HCT116 (cell line): ENCODE measurements at regions not wholly inside any gene's neighbourhood (a gene's known extent, or its start where the extent isn't known, plus 50 kb on each side); places are given as distances from the start of the nearest gene placed in this dataset.
"Not testable (repeated sequence)": the region's sequence is repeated elsewhere in the genome, so short reads cannot be mapped to it uniquely, and the experiment has no call there.

Source experiments
- ATAC-seq: fragments of 200-7000 bp; cut with Tn5 transposase; 2 replicates; pipeline ENCODE4 v1.9.1; 2020; ENCODE audit warnings: mild to moderate bottlenecking, moderate library complexity
- BruUV-seq: library from RNA; stranded (reverse); fragments of 400-500 nt; replicated peaks from 2 replicates; lab custom pipeline; 2021; lab: Mats Ljungman, UMichigan
- CTCF ChIA-PET: fragments of 300-600 bp; sonication (Branson Sonifier 250); formaldehyde crosslinking; loops from one replicate; lab custom pipeline; 2021; ENCODE audit warnings: antibody characterized with exemption; lab: Charles Lee
- POLR2A ChIA-PET: fragments of 300-600, 350-600 bp; sonication (Branson Sonifier 250); formaldehyde crosslinking; loops from one replicate; lab custom pipeline; 2021; ENCODE audit warnings: antibody characterized with exemption; lab: Charles Lee
- RAD21 ChIA-PET, 2 experiments: fragments of 300-600 bp; sonication (Branson Sonifier 250); formaldehyde crosslinking; loops; one replicate each; lab custom pipeline; 2023; ENCODE audit warnings: low total read pairs in 2 of 2; ENCODE audit not compliant: uncharacterized antibody in 2 of 2, unreplicated experiment in 2 of 2, low non-redundant PET in 1 of 2; lab: Charles Lee
- DNase-seq: peaks from one replicate; pipeline ENCODE4 v3.0.0-alpha.2; 2010; ENCODE audit warnings: low read depth, low spot score
- H2AFZ ChIP-seq: fragments of 200-600 bp; shearing (Covaris generic), sonication (generic); 2 replicates; pipeline ENCODE4 v1.6.1; 2017; ENCODE audit warnings: low read depth, mixed run types, mixed read lengths, antibody characterized with exemption, low read length; ENCODE audit not compliant: poor library complexity, severe bottlenecking
- H3K27ac ChIP-seq: 2 replicates; pipeline ENCODE4 v1.5.1; 2012; ENCODE audit warnings: low read depth, low read length
- H3K27me3 ChIP-seq: fragments of 200-600 bp; sonication (generic); 2 replicates; pipeline ENCODE4 v1.6.1; 2016; ENCODE audit warnings: mixed run types, low read length, mixed read lengths; ENCODE audit not compliant: insufficient read depth
- H3K36me3 ChIP-seq, 2 experiments: fragments of 200-500 bp in 1 of 2; fragments of 200-600 bp in 1 of 2; sonication (Bioruptor generic) in 1 of 2; sonication (generic) in 1 of 2; 2 replicates each; pipeline versions ENCODE4 v1.5.1 to v1.6.1; 2014 to 2016; ENCODE audit warnings: low read length in 2 of 2, inconsistent platforms in 1 of 2, mixed read lengths in 1 of 2, mixed run types in 1 of 2; ENCODE audit not compliant: insufficient read depth in 2 of 2, control insufficient read depth in 1 of 2
- H3K4me1 ChIP-seq, 2 experiments: fragments of 200-600 bp in 1 of 2; sonication (generic) in 1 of 2; 2 replicates each; pipeline versions ENCODE4 v1.5.1 to v1.6.1; 2012 to 2017; ENCODE audit warnings: low read length in 2 of 2, inconsistent platforms in 1 of 2, mild to moderate bottlenecking in 1 of 2, mixed read lengths in 1 of 2, mixed run types in 1 of 2, moderate library complexity in 1 of 2; ENCODE audit not compliant: insufficient read depth in 2 of 2, control insufficient read depth in 1 of 2
- H3K4me2 ChIP-seq: fragments of 200-600 bp; sonication (generic); 2 replicates; pipeline ENCODE4 v1.6.1; 2017; ENCODE audit warnings: mixed run types, low read length, mixed read lengths
- H3K4me3 ChIP-seq, 2 experiments: fragments of 200-600 bp in 1 of 2; sonication (generic) in 1 of 2; replicated peaks in 1 of 2; 2 replicates each; pipeline ENCODE4 v1.5.1; 2011 to 2016; ENCODE audit warnings: low read length in 2 of 2, control low read depth in 1 of 2, low read depth in 1 of 2, mild to moderate bottlenecking in 1 of 2, mixed read lengths in 1 of 2, mixed run types in 1 of 2
- H3K79me2 ChIP-seq: fragments of 200-600 bp; sonication (generic); 2 replicates; pipeline ENCODE4 v1.6.1; 2017; ENCODE audit warnings: mild to moderate bottlenecking, mixed run types, low read length, moderate library complexity, mixed read lengths; ENCODE audit not compliant: insufficient read depth
- H3K9ac ChIP-seq: fragments of 200-600 bp; sonication (generic); 2 replicates; pipeline ENCODE4 v1.6.1; 2016; ENCODE audit warnings: low read length, mixed read lengths
- H3K9me2 ChIP-seq: fragments of 200-600 bp; sonication (generic), shearing (Covaris generic); 2 replicates; pipeline ENCODE4 v1.6.1; 2017; ENCODE audit warnings: mixed run types, mild to moderate bottlenecking, moderate library complexity; ENCODE audit not compliant: insufficient read depth
- H3K9me3 ChIP-seq, 2 experiments: fragments of 200-500 bp in 1 of 2; fragments of 200-600 bp in 1 of 2; sonication (Bioruptor generic) in 1 of 2; sonication (generic) in 1 of 2; 2 replicates each; pipeline ENCODE4 v1.6.1; 2014 to 2017; ENCODE audit warnings: low read length in 2 of 2, mixed read lengths in 2 of 2, inconsistent platforms in 1 of 2, low read depth in 1 of 2, mild to moderate bottlenecking in 1 of 2, mixed run types in 1 of 2, moderate library complexity in 1 of 2; ENCODE audit not compliant: control insufficient read depth in 1 of 2, insufficient read depth in 1 of 2
- H4K20me1 ChIP-seq: fragments of 200-600 bp; sonication (generic), shearing (Covaris generic); 2 replicates; pipeline ENCODE4 v1.6.1; 2017; ENCODE audit warnings: mixed run types, mild to moderate bottlenecking, moderate library complexity; ENCODE audit not compliant: insufficient read depth
- intact Hi-C: fragments of 100-400 bp; cut with micrococcal nuclease; formaldehyde crosslinking; loops from 2 replicates; pipeline ENCODE4 v1.10.0; 2022

GRCh38 chr21:6506167-6506894 lies 4015.1 kb upstream of the TPTE start:
- H3K27ac ChIP-seq, BruUV-seq, H3K4me1 ChIP-seq, H3K36me3 ChIP-seq, H3K79me2 ChIP-seq, ATAC-seq, H3K27me3 ChIP-seq, CTCF ChIA-PET, POLR2A ChIA-PET, H3K9ac ChIP-seq, H3K9me2 ChIP-seq, H4K20me1 ChIP-seq, H3K4me3 ChIP-seq, intact Hi-C loops, DNase-seq, RAD21 ChIA-PET, H3K9me3 ChIP-seq, H3K4me2 ChIP-seq, H2AFZ ChIP-seq: not testable (repeated sequence)

GRCh38 chr21:6507632-6508031 lies 4013.8 kb upstream of the TPTE start:
- H3K4me1 ChIP-seq, POLR2A ChIA-PET, ATAC-seq, H3K9me2 ChIP-seq, BruUV-seq, H3K9me3 ChIP-seq, DNase-seq, H3K4me3 ChIP-seq, H3K79me2 ChIP-seq, H3K4me2 ChIP-seq, H3K27ac ChIP-seq, H3K9ac ChIP-seq, H4K20me1 ChIP-seq, CTCF ChIA-PET, H2AFZ ChIP-seq, H3K27me3 ChIP-seq, H3K36me3 ChIP-seq, RAD21 ChIA-PET, intact Hi-C loops: not testable (repeated sequence)

- H3K9me2 ChIP-seq, H3K4me3 ChIP-seq, H3K36me3 ChIP-seq, ATAC-seq, H3K4me2 ChIP-seq, POLR2A ChIA-PET, RAD21 ChIA-PET, BruUV-seq, H2AFZ ChIP-seq, H3K4me1 ChIP-seq, H3K79me2 ChIP-seq, CTCF ChIA-PET, H3K9me3 ChIP-seq, H3K27me3 ChIP-seq, intact Hi-C loops, H4K20me1 ChIP-seq, H3K9ac ChIP-seq, H3K27ac ChIP-seq, DNase-seq: not testable (repeated sequence)
These were observed 3999.6 kb upstream of the TPTE start for GRCh38 chr21:6521777-6522176.

- H3K9me3 ChIP-seq, BruUV-seq, intact Hi-C loops, H3K9ac ChIP-seq, H4K20me1 ChIP-seq, H3K27ac ChIP-seq, H3K79me2 ChIP-seq, H3K4me3 ChIP-seq, CTCF ChIA-PET, H2AFZ ChIP-seq, DNase-seq, H3K4me1 ChIP-seq, POLR2A ChIA-PET, RAD21 ChIA-PET, H3K36me3 ChIP-seq, H3K4me2 ChIP-seq, H3K9me2 ChIP-seq, ATAC-seq, H3K27me3 ChIP-seq: not testable (repeated sequence)
These were observed 3995.2 kb upstream of the TPTE start for GRCh38 chr21:6526213-6526612.
